IPS-15b (cell line): ENCODE measurements at regions not wholly inside any gene's neighbourhood (a gene's known extent, or its start where the extent isn't known, plus 50 kb on each side); places are given as distances from the start of the nearest gene placed in this dataset.
"Not testable (repeated sequence)": the region's sequence is repeated elsewhere in the genome, so short reads cannot be mapped to it uniquely, and the experiment has no call there.

Experiments
- H3K27me3 ChIP-seq: one replicate; pipeline ENCODE4 v1.6.1; 2013; ENCODE audit warnings: low read length; ENCODE audit not compliant: control insufficient read depth, insufficient read depth
- H3K36me3 ChIP-seq: one replicate; pipeline ENCODE4 v1.6.1; 2013; ENCODE audit warnings: low read length; ENCODE audit not compliant: control insufficient read depth, insufficient read depth
- H3K4me1 ChIP-seq: one replicate; pipeline ENCODE4 v1.6.1; 2013; ENCODE audit warnings: mild to moderate bottlenecking, low read length; ENCODE audit not compliant: control insufficient read depth, insufficient read depth
- H3K4me3 ChIP-seq: one replicate; pipeline ENCODE4 v1.5.1; 2013; ENCODE audit warnings: low read depth, low read length
- H3K9ac ChIP-seq: one replicate; pipeline ENCODE4 v1.6.1; 2013; ENCODE audit warnings: low read depth, mild to moderate bottlenecking, low read length
- H3K9me3 ChIP-seq: one replicate; pipeline ENCODE4 v1.6.1; 2013; ENCODE audit warnings: mild to moderate bottlenecking, low read length; ENCODE audit not compliant: control insufficient read depth, insufficient read depth

- H3K4me1 ChIP-seq, H3K4me3 ChIP-seq, H3K36me3 ChIP-seq, H3K9me3 ChIP-seq, H3K27me3 ChIP-seq, H3K9ac ChIP-seq: not testable (repeated sequence)
Measured at GRCh38 chr7:9919-10318, 182.5 kb upstream of the FAM20C start.

DNA sequence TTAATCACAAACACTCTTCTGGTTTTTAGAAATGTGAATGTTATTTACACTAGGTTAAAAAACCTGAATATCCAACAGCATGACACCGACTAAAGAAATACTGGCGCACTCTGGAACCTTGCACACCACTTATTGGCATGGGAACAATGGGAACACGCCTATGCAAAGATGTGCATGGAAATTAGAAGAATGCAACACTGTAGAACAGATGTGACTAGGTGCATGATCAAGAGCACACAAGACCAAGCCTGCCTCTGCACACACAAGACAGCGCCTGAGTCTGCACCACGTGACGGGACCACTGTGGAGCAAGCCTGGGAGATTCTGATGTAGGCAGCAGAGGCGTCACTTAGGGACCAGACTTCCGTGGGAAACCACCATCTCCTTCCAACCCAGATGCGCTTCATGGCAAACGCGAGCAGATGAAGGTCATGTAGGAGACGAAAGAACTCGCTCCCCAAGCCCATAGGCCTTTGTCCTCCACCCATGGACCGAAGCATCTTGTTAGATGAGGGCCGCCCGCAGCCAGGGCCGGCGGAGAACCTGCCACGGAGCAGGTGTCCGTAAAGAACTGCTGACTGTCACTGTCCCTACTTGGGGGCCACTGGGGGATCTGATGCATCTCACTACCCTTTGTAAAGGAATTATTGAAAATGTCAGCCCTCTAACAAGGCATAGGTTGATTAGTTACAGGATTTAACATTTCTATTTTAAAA lies 159.6 kb upstream of the FAM20C start:
- not testable (repeated sequence) for H3K9me3 ChIP-seq, H3K27me3 ChIP-seq, H3K36me3 ChIP-seq, H3K4me1 ChIP-seq, H3K9ac ChIP-seq, H3K4me3 ChIP-seq

- not testable (repeated sequence) for H3K36me3 ChIP-seq, H3K4me3 ChIP-seq, H3K9ac ChIP-seq, H3K9me3 ChIP-seq, H3K4me1 ChIP-seq, H3K27me3 ChIP-seq
Measured at GRCh38 chr7:35121-35541, 157.2 kb upstream of the FAM20C start.

- H3K36me3 ChIP-seq, H3K9ac ChIP-seq, H3K27me3 ChIP-seq: not testable (repeated sequence)
Measured at GRCh38 chr7:36539-36938, 155.8 kb upstream of the FAM20C start.

DNA sequence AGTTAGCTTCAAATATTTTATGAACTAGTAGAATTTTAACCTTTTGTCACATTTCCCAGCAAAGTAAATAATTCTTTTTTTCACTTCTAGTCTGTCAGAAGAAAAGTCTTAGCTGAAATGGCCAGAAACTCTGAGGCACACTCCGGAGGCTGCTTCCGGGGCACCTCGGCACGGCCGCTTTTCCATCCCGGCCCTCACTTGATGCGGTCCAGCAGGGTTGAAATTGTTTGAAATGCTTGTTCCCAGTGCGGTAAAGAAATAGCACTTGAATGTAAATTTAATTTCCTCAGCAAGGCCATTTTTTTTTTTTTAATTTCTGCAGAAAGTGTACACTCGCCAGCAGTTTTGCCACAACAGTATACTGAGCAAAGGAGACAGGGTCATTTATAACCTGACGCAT lies 154.7 kb upstream of the FAM20C start:
- not testable (repeated sequence) for H3K4me3 ChIP-seq, H3K4me1 ChIP-seq, H3K36me3 ChIP-seq, H3K9ac ChIP-seq, H3K9me3 ChIP-seq, H3K27me3 ChIP-seq

More at GRCh38 chr7:36539-36938, 155.8 kb upstream of the FAM20C start:
- not testable (repeated sequence) for H3K4me3 ChIP-seq, H3K9me3 ChIP-seq, H3K4me1 ChIP-seq

GRCh38 chr7:38444-38843 lies 153.9 kb upstream of the FAM20C start:
- not testable (repeated sequence) for H3K4me1 ChIP-seq, H3K27me3 ChIP-seq, H3K4me3 ChIP-seq, H3K9me3 ChIP-seq, H3K36me3 ChIP-seq, H3K9ac ChIP-seq

DNA sequence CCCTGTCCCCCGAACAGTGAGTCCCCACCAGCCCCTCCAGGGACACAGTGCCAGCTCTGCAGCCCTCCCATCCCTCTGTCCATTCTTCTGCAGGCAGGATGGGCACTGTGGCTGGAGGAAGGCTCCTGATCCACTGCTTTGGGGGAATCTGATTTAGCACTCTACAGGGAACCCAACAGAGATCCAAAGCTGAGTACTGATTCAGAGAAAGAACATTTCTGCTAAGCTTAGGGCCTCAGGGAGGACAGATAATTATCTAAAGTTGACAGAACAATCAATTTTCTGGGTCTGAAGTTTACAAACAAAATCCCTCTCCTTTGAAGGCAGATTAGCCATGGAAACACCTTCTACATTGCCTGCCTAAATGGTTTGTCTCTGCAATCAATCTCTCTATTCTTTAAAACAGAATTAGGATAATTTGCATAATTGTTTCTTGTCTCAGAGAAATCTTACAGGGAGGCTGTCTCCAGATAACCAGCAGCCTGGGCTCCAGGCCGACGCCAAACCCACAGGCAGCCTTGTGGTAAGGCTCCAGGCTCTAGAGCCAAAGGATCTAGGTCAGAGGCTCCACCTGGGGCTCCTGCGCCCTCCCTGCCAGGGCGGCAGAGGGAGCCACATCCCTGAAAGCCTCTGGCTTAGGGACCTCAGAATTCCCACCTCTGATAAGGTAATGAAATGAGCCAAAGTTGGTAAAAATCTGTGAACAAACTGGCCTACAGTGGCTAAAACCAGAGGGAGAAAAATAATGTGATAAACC lies 152.2 kb upstream of the FAM20C start:
- H3K36me3 ChIP-seq, H3K9me3 ChIP-seq, H3K27me3 ChIP-seq, H3K4me1 ChIP-seq, H3K9ac ChIP-seq, H3K4me3 ChIP-seq: not testable (repeated sequence)

DNA sequence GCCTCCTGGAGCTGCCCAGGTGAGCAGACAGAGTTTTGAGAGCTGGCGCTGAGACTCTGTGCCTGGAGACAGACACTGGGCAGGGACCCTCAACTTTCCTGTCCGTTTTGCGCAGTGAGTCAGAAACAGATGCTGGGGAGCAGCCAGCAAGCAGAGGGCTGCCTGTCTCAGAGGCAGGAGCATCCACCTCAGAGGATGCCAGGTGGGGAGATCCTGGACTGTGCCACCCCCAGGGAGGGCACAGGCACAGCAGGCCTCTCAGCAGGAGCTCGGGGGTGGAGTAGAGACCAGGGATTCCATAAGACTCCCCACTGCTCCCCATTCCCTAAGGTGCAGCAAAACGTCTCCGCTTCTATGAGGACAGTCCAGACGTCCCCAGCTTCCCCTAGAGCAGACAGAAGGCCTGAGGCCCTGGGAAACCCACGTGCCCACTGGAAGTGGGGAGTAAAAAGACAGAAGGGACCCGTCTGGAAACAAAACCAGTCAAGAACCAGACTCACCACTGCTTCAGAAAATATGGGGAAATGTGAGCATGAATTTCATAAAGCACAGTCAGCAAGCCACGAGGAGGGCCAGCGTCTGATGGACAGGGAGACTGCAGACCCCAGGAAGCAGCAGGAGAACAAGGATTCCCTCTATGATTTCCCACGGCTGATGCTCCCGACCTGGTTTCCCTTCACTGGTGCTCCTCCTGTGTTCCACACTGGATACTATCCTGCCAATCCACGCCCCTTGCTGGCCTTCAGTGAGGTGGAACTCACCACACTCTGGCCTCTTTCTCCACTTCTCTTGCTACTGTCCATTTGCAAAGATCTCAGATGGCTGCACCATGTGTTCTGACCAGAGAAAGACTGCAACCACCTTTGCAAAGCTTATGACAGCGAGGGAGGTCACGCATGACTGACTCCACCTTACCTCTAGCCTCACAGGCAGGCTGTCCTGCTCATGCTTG lies 151.3 kb upstream of the FAM20C start:
- Histone ChIP-seq H3K9me3 (no peaks in the 10 kb centered on the region), H3K27me3 (peaks cover 7% of the 10 kb centered on the region), H3K9ac (no peak overlapping the region), H3K4me1 (no peaks in the 10 kb centered on the region), H3K36me3 (no peaks in the 10 kb centered on the region), H3K4me3 (no peak overlapping the region)

- Histone ChIP-seq H3K36me3 (no peaks in the 10 kb centered on the region), H3K9ac (no peak overlapping the region), H3K27me3 (peaks cover 7% of the 10 kb centered on the region), H3K9me3 (no peaks in the 10 kb centered on the region), H3K4me1 (no peaks in the 10 kb centered on the region), H3K4me3 (no peak overlapping the region)
Measured at GRCh38 chr7:41917-42565, 150.3 kb upstream of the FAM20C start.

DNA sequence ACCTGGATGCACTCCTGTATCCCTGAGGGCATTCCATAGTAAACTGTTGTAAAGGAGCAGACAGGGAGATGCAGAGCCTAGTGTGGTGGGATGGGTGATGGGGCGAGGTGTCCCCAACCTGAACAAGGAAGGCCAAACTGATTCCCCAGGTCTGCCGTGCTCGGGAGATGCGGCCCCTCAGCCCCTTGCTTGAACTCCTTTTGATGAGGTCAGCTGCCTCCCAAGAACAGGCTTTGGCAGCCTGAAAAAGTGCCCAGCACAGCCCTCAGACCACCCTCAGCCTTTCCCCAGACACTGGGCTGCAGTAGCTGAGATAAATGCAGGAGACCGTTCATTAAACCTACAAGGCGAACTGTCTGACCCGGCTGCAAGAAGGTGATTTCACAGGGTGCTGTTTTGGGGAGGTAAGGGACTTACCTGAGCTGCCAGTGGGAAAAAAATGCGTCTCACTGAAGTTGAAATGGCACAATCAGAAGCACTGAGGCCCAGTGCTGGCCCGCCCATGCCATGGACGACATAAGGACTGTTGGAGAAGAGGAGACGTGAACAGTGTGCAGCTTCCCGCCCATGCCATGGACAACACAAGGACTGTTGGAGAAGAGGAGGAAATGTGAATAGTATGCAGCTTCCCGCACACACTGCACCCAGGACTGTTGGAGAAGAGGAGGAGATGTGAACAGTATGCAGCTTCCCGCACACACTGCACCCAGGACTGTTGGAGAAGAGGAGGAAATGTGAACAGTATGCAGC lies 148.4 kb upstream of the FAM20C start:
- no peaks in the 10 kb centered on the region for H3K9me3 ChIP-seq
- H3K4me1 ChIP-seq = no peaks in the 10 kb centered on the region
- no peak overlapping the region for H3K4me3 ChIP-seq
- no peak overlapping the region for H3K9ac ChIP-seq
- H3K27me3 ChIP-seq = peaks cover 7% of the 10 kb centered on the region
- no peaks in the 10 kb centered on the region for H3K36me3 ChIP-seq

- Histone ChIP-seq H3K9me3 (no peaks in the 10 kb centered on the region), H3K4me1 (no peaks in the 10 kb centered on the region), H3K36me3 (no peaks in the 10 kb centered on the region), H3K9ac (no peak overlapping the region), H3K4me3 (no peak overlapping the region), H3K27me3 (peaks cover 7% of the 10 kb centered on the region)
Measured at GRCh38 chr7:44541-44896, 147.9 kb upstream of the FAM20C start.
